ENCODE measurements at regions not wholly inside any gene's neighbourhood (a gene's known extent, or its start where the extent isn't known, plus 50 kb on each side); places are given as distances from the start of the nearest gene placed in this dataset.
"Not testable (repeated sequence)": the region's sequence is repeated elsewhere in the genome, so short reads cannot be mapped to it uniquely, and the experiment has no call there.

- DNase-seq: no peak
These were observed 110.0 kb upstream of the CIBAR2 start for GRCh38 chr16:85222155-85222863.

GRCh38 chr16:85225257-85225656 is 113.0 kb upstream of the CIBAR2 start:
- no peak for DNase-seq

GRCh38 chr16:85225721-85226120 is 113.4 kb upstream of the CIBAR2 start:
- no peak for DNase-seq

GRCh38 chr16:85227084-85227945 is 115.0 kb upstream of the CIBAR2 start:
- no peak for DNase-seq

- DNase-seq: no peak
These were observed 115.9 kb upstream of the CIBAR2 start for GRCh38 chr16:85227946-85228862.

- no peak for DNase-seq
These were observed 116.7 kb upstream of the CIBAR2 start for GRCh38 chr16:85228970-85229430.

GRCh38 chr16:85229869-85230462 is 117.7 kb upstream of the CIBAR2 start:
- DNase-seq: no peak

GRCh38 chr16:85230764-85231383 is 118.6 kb upstream of the CIBAR2 start:
- DNase-seq: not testable (repeated sequence)

- no peak for DNase-seq
These were observed 119.7 kb upstream of the CIBAR2 start for GRCh38 chr16:85231959-85232358.

- no peak for DNase-seq
These were observed 120.3 kb upstream of the CIBAR2 start for GRCh38 chr16:85232369-85233142.

- no peak for DNase-seq
These were observed 121.2 kb upstream of the CIBAR2 start for GRCh38 chr16:85233516-85233915.

- DNase-seq: no peak
These were observed 122.3 kb upstream of the CIBAR2 start for GRCh38 chr16:85234310-85235204.

GRCh38 chr16:85235991-85236817 is 123.9 kb upstream of the CIBAR2 start:
- no peak for DNase-seq

- DNase-seq: no peak
These were observed 124.5 kb upstream of the CIBAR2 start for GRCh38 chr16:85236818-85237150.

- DNase-seq: no peak
These were observed 125.5 kb upstream of the CIBAR2 start for GRCh38 chr16:85237817-85238216.

- DNase-seq: no peak
These were observed 126.0 kb upstream of the CIBAR2 start for GRCh38 chr16:85238233-85238647.

- DNase-seq: no peak
These were observed 127.0 kb upstream of the CIBAR2 start for GRCh38 chr16:85239239-85239638.

- DNase-seq: no peak
These were observed 127.6 kb upstream of the CIBAR2 start for GRCh38 chr16:85239871-85240270.

Data from CD4-positive, alpha-beta T cell treated with Interleukin-10 for 1 hour (primary cell).